NCI-H128 (cell line): ENCODE measurements at regions not wholly inside any gene's neighbourhood (a gene's known extent, or its start where the extent isn't known, plus 50 kb on each side); places are given as distances from the start of the nearest gene placed in this dataset.

Experiments
- DNase-seq: peaks from one replicate; lab custom pipeline; 2025; ENCODE audit not compliant: unreplicated experiment; lab: John Stamatoyannopoulos, UW

- no peak for DNase-seq
Measured at GRCh38 chr14:100399052-100399849, 76.1 kb downstream of the SLC25A47 start.

- DNase-seq, result no peak
Measured at GRCh38 chr14:100400115-100400514, 77.0 kb downstream of the SLC25A47 start.

GRCh38 chr14:100401031-100401692 is 78.0 kb downstream of the SLC25A47 start:
- no peak for DNase-seq

GRCh38 chr14:100401792-100402191 is 78.7 kb downstream of the SLC25A47 start:
- no peak for DNase-seq

- no peak for DNase-seq
Measured at GRCh38 chr14:100402631-100403030, 79.5 kb downstream of the SLC25A47 start.

GRCh38 chr14:100403105-100403504 is 80.0 kb downstream of the SLC25A47 start:
- DNase-seq, result no peak

- no peak for DNase-seq
Measured at GRCh38 chr14:100403802-100404365, 80.7 kb downstream of the SLC25A47 start.

- no peak for DNase-seq
Measured at GRCh38 chr14:100404419-100404818, 81.3 kb downstream of the SLC25A47 start.

- DNase-seq, result no peak
Measured at GRCh38 chr14:100405760-100406455, 82.8 kb downstream of the SLC25A47 start.

GRCh38 chr14:100406505-100407131 is 83.5 kb downstream of the SLC25A47 start:
- no peak for DNase-seq

- DNase-seq, result no peak
Measured at GRCh38 chr14:100407376-100408102, 84.4 kb downstream of the SLC25A47 start.

GRCh38 chr14:100408350-100409002 is 85.3 kb downstream of the SLC25A47 start:
- no peak for DNase-seq

- DNase-seq, result no peak
Measured at GRCh38 chr14:100409003-100409360, 85.8 kb downstream of the SLC25A47 start.

GRCh38 chr14:100409651-100410050 is 86.5 kb downstream of the SLC25A47 start:
- no peak for DNase-seq

- no peak for DNase-seq
Measured at GRCh38 chr14:100410056-100410565, 87.0 kb downstream of the SLC25A47 start.

- no peak for DNase-seq
Measured at GRCh38 chr14:100413699-100414098, 90.6 kb downstream of the SLC25A47 start.

- DNase-seq, result no peak
Measured at GRCh38 chr14:100415226-100415625, 92.1 kb downstream of the SLC25A47 start.

GRCh38 chr14:100416081-100416680 is 93.0 kb downstream of the SLC25A47 start:
- no peak for DNase-seq
